B cell (primary cell): ENCODE measurements at regions not wholly inside any gene's neighbourhood (a gene's known extent, or its start where the extent isn't known, plus 50 kb on each side); places are given as distances from the start of the nearest gene placed in this dataset.

ENCODE experiments used
- EZH2 ChIP-seq: IDR thresholded peaks from 2 replicates; pipeline ENCODE4 v1.6.1; 2012; ENCODE audit warnings: borderline replicate concordance, low read depth, mild to moderate bottlenecking, moderate library complexity, low read length; ENCODE audit not compliant: insufficient read depth, poor library complexity, severe bottlenecking
- TF ChIP-seq, protein P1 (sequence below): fragments of 200-600 bp; IDR thresholded peaks from one replicate; pipeline ENCODE4 v1.8.0; 2022; ENCODE audit warnings: antibody characterized with exemption, mild to moderate bottlenecking

DNA sequence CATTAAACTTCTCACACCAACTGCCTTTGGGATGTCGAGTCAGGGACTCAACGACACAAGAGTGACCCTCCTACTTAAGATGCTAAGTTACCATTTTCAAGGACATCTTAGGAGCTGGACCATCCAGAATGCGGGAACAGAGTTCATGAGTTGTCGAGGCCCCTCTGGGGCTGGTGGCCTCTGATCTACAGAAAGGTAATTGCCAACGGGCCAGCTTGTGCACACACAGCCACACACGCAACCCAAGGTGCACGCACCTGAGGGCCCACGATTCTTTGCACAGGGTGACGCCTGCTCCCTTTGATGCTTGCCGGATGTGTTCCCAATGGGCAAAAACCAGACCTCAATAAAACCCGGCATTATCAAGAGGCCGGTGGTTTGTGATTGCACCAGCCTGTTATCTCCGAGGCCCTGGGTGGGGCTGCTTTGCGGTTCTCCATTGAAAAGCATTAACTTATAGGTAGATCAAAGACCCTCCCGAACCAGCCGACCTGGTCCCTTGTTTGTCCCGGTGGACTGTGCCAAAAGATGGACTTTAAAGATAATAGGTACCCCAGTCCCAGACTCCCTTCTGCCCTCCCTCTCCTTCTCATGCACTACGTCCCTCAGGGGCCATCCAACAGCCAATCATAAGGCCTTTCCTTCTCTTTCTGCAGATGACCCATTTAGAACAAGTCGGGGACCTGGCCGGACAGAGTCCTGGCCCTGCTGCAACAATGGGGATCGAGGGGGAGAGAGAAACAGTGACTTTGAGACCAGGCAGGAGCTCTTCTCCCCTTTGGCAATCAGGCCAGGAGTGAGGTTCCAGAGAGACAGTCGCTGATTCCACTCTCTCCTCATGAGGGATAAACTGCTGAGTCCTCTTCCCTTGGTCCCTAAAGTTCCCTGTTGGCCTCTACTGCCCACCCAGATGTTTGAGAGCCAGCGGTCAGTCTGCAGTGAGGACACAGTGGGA lies 292.5 kb downstream of the SOX9 start:
- TF ChIP-seq, protein P1, sequence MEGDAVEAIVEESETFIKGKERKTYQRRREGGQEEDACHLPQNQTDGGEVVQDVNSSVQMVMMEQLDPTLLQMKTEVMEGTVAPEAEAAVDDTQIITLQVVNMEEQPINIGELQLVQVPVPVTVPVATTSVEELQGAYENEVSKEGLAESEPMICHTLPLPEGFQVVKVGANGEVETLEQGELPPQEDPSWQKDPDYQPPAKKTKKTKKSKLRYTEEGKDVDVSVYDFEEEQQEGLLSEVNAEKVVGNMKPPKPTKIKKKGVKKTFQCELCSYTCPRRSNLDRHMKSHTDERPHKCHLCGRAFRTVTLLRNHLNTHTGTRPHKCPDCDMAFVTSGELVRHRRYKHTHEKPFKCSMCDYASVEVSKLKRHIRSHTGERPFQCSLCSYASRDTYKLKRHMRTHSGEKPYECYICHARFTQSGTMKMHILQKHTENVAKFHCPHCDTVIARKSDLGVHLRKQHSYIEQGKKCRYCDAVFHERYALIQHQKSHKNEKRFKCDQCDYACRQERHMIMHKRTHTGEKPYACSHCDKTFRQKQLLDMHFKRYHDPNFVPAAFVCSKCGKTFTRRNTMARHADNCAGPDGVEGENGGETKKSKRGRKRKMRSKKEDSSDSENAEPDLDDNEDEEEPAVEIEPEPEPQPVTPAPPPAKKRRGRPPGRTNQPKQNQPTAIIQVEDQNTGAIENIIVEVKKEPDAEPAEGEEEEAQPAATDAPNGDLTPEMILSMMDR: no peak
- TF ChIP-seq EZH2: no peak
